ENCODE measurements at regions not wholly inside any gene's neighbourhood (a gene's known extent, or its start where the extent isn't known, plus 50 kb on each side); places are given as distances from the start of the nearest gene placed in this dataset.
A peak's percentile ranks its signal among the peaks of the same experiment; 100 is the strongest.
"Not testable (repeated sequence)": the region's sequence is repeated elsewhere in the genome, so short reads cannot be mapped to it uniquely, and the experiment has no call there.

GRCh38 chr12:46948936-46949545, 123.2 kb upstream of the SLC38A4 start:
- no peak for DNase-seq

GRCh38 chr12:46950094-46950493, 124.3 kb upstream of the SLC38A4 start:
- no peak for DNase-seq

GRCh38 chr12:46952880-46953483, 126.4 kb upstream of the PCED1B start:
- no peak for DNase-seq

- no peak for DNase-seq
Measured at GRCh38 chr12:46956451-46957035, 122.9 kb upstream of the PCED1B start.

GRCh38 chr12:46958053-46958452, 121.4 kb upstream of the PCED1B start:
- DNase-seq: no peak

GRCh38 chr12:46958599-46959290, 120.7 kb upstream of the PCED1B start:
- no peak for DNase-seq

- DNase-seq: no peak
Measured at GRCh38 chr12:46959502-46959901, 119.9 kb upstream of the PCED1B start.

- no peak for DNase-seq
Measured at GRCh38 chr12:46960681-46961080, 118.7 kb upstream of the PCED1B start.

- no peak for DNase-seq
Measured at GRCh38 chr12:46963191-46963590, 116.2 kb upstream of the PCED1B start.

GRCh38 chr12:46963977-46964971, 115.1 kb upstream of the PCED1B start:
- no peak for DNase-seq

- DNase-seq: no peak
Measured at GRCh38 chr12:46965137-46965536, 114.3 kb upstream of the PCED1B start.

- DNase-seq: no peak
Measured at GRCh38 chr12:46965880-46966279, 113.5 kb upstream of the PCED1B start.

GRCh38 chr12:46970636-46971035, 108.8 kb upstream of the PCED1B start:
- DNase-seq: no peak

- not testable (repeated sequence) for DNase-seq
Measured at GRCh38 chr12:46973937-46974336, 105.5 kb upstream of the PCED1B start.

GRCh38 chr12:46977871-46978375, 101.5 kb upstream of the PCED1B start:
- no peak for DNase-seq

GRCh38 chr12:46981622-46982021, 97.8 kb upstream of the PCED1B start:
- DNase-seq: no peak

- no peak for DNase-seq
Measured at GRCh38 chr12:46982629-46983392, 96.6 kb upstream of the PCED1B start.

- DNase-seq: no peak
Measured at GRCh38 chr12:46983393-46983793, 96.0 kb upstream of the PCED1B start.

GRCh38 chr12:46983959-46984841, 95.2 kb upstream of the PCED1B start:
- peak; percentile 44 for DNase-seq

- no peak for DNase-seq
Measured at GRCh38 chr12:46985816-46986215, 93.6 kb upstream of the PCED1B start.

GRCh38 chr12:46988122-46988521, 91.3 kb upstream of the PCED1B start:
- not testable (repeated sequence) for DNase-seq
